ENCODE measurements at regions not wholly inside any gene's neighbourhood (a gene's known extent, or its start where the extent isn't known, plus 50 kb on each side); places are given as distances from the start of the nearest gene placed in this dataset.

GRCh38 chr7:8827329-8827728 lies 393.9 kb downstream of the NXPH1 start:
- no peaks in the 10 kb centered on the region for H3K23me2 ChIP-seq (ENCODE audit: insufficient read length, low read depth, low read length, poor library complexity, severe bottlenecking)
- H3T11ph ChIP-seq (ENCODE audit: low read length), result no peak overlapping the region
- no peak overlapping the region for H4K5ac ChIP-seq (ENCODE audit: insufficient read length, low read depth, low read length)
- no peak overlapping the region for H3K4me2 ChIP-seq (ENCODE audit: insufficient read depth, insufficient read length, low read length)
- no peak overlapping the region for H2BK5ac ChIP-seq (ENCODE audit: insufficient read length, low read length)
- H3K23ac ChIP-seq (ENCODE audit: insufficient read length, low read depth, low read length), result no peak overlapping the region
- DNase-seq, result no peak
- H2AK5ac ChIP-seq (ENCODE audit: insufficient read length, low read length), result no peak overlapping the region
- no peak overlapping the region for H2BK12ac ChIP-seq (ENCODE audit: insufficient read length, low read depth, low read length)
- H3K79me2 ChIP-seq (ENCODE audit: insufficient read depth, low read length), result no peaks in the 10 kb centered on the region
- Mint-ChIP-seq H3K4me3 (no peak overlapping the region), H3K27me3 (ENCODE audit: low read depth) (no peaks in the 10 kb centered on the region), H3K9me3 (no peaks in the 10 kb centered on the region), H3K4me1 (peaks cover 7% of the 10 kb centered on the region in 2 experiments), H3K36me3 (ENCODE audit: insufficient read depth in 1 of 3, low read depth in 3 of 3) (no peaks in the 10 kb centered on the region), H3K27ac (no peak overlapping the region)
- TF ChIP-seq CTCF (conservative IDR thresholded peaks at IDR 0.05), result no peak
- WGBS (ENCODE audit: extremely low coverage, insufficient read length, low lambda C conversion rate), result no CpG with 5 or more reads among the region's 1 CpG
- no peak overlapping the region for H3K18ac ChIP-seq (ENCODE audit: insufficient read length, low read depth, low read length)
- no peak overlapping the region for H3K4ac ChIP-seq (ENCODE audit: low read depth, low read length)
- H3K4me1 ChIP-seq (ENCODE audit: insufficient read depth, low read length), result no peaks in the 10 kb centered on the region
- no peaks in the 10 kb centered on the region for H3K79me1 ChIP-seq (ENCODE audit: insufficient read depth, low read depth, low read length, poor library complexity, severe bottlenecking)
- no peaks in the 10 kb centered on the region for H3K27me3 ChIP-seq (ENCODE audit: insufficient read depth, low read length)
- H3K9ac ChIP-seq (ENCODE audit: extremely low read depth, insufficient read length, low read length), result no peak overlapping the region
- no peak overlapping the region for H2AFZ ChIP-seq (ENCODE audit: low read length)
- H2BK15ac ChIP-seq (ENCODE audit: low read depth, low read length), result no peak overlapping the region
- H2BK20ac ChIP-seq (ENCODE audit: low read depth, low read length, poor library complexity, severe bottlenecking), result no peak overlapping the region
- no peak overlapping the region for H4K8ac ChIP-seq (replicated peaks; ENCODE audit: insufficient read length, low read depth, low read length)
- no peaks in the 10 kb centered on the region for H3K9me3 ChIP-seq (ENCODE audit: control insufficient read depth, low read depth, low read length)
- H3K14ac ChIP-seq (ENCODE audit: insufficient read depth, low read length), result no peak overlapping the region
- no peaks in the 10 kb centered on the region for H4K20me1 ChIP-seq (ENCODE audit: control insufficient read depth, insufficient read depth, insufficient read length)
- H3K27ac ChIP-seq (ENCODE audit: insufficient read length, low read depth, low read length), result no peak overlapping the region
- H4K91ac ChIP-seq (ENCODE audit: insufficient read length, low read depth, low read length), result no peak overlapping the region
- no peak overlapping the region for H2BK120ac ChIP-seq (ENCODE audit: low read depth, low read length, poor library complexity, severe bottlenecking)
- no peak overlapping the region for H3K56ac ChIP-seq (ENCODE audit: insufficient read length, low read depth, low read length)

All from H9 (cell line).